ENCODE measurements at regions not wholly inside any gene's neighbourhood (a gene's known extent, or its start where the extent isn't known, plus 50 kb on each side); places are given as distances from the start of the nearest gene placed in this dataset.

GRCh38 chr1:88075813-88076212 lies 608.3 kb upstream of the PKN2 start:
- no peak overlapping the region for H3K27ac Mint-ChIP-seq
- no peak for DNase-seq
- no peak overlapping the region for H3K4me3 Mint-ChIP-seq
- no peaks in the 10 kb centered on the region for H3K4me1 Mint-ChIP-seq
- no peaks in the 10 kb centered on the region for H3K27me3 Mint-ChIP-seq
- peaks cover 1% of the 10 kb centered on the region for H3K9me3 Mint-ChIP-seq
- no peaks in the 10 kb centered on the region for H3K36me3 Mint-ChIP-seq

- Mint-ChIP-seq H3K27ac (no peak overlapping the region), H3K4me3 (no peak overlapping the region), H3K27me3 (no peaks in the 10 kb centered on the region), H3K36me3 (no peaks in the 10 kb centered on the region), H3K9me3 (peaks cover 1% of the 10 kb centered on the region), H3K4me1 (no peaks in the 10 kb centered on the region)
- no peak for DNase-seq
Observed at GRCh38 chr1:88079036-88079435, 605.0 kb upstream of the PKN2 start.

- H3K9me3 Mint-ChIP-seq = peaks cover 10% of the 10 kb centered on the region
- H3K36me3 Mint-ChIP-seq = no peaks in the 10 kb centered on the region
- H3K27ac Mint-ChIP-seq = no peak overlapping the region
- no peak for DNase-seq
- no peaks in the 10 kb centered on the region for H3K4me1 Mint-ChIP-seq
- no peaks in the 10 kb centered on the region for H3K27me3 Mint-ChIP-seq
- no peak overlapping the region for H3K4me3 Mint-ChIP-seq
Observed at GRCh38 chr1:88080875-88081274, 603.2 kb upstream of the PKN2 start.

- no peak overlapping the region for H3K4me3 Mint-ChIP-seq
- peaks cover 16% of the 10 kb centered on the region for H3K9me3 Mint-ChIP-seq
- DNase-seq = no peak
- H3K27me3 Mint-ChIP-seq = peaks cover 16% of the 10 kb centered on the region
- H3K4me1 Mint-ChIP-seq = no peaks in the 10 kb centered on the region
- no peak overlapping the region for H3K27ac Mint-ChIP-seq
- H3K36me3 Mint-ChIP-seq = no peaks in the 10 kb centered on the region
Observed at GRCh38 chr1:88088481-88088880, 595.6 kb upstream of the PKN2 start.

GRCh38 chr1:88089961-88090360 lies 594.1 kb upstream of the PKN2 start:
- no peaks in the 10 kb centered on the region for H3K36me3 Mint-ChIP-seq
- peaks cover 16% of the 10 kb centered on the region for H3K27me3 Mint-ChIP-seq
- DNase-seq = no peak
- H3K4me3 Mint-ChIP-seq = no peak overlapping the region
- no peaks in the 10 kb centered on the region for H3K4me1 Mint-ChIP-seq
- peaks cover 14% of the 10 kb centered on the region for H3K9me3 Mint-ChIP-seq
- no peak overlapping the region for H3K27ac Mint-ChIP-seq

- H3K4me1 Mint-ChIP-seq = no peaks in the 10 kb centered on the region
Observed at GRCh38 chr1:88098881-88099280, 585.2 kb upstream of the PKN2 start.

GRCh38 chr1:88101041-88101440 lies 583.0 kb upstream of the PKN2 start:
- no peak overlapping the region for H3K4me3 Mint-ChIP-seq
- H3K9me3 Mint-ChIP-seq = no peaks in the 10 kb centered on the region
- H3K27me3 Mint-ChIP-seq = peaks cover 8% of the 10 kb centered on the region
- no peaks in the 10 kb centered on the region for H3K36me3 Mint-ChIP-seq
- no peak for DNase-seq
- no peak overlapping the region for H3K27ac Mint-ChIP-seq
- no peaks in the 10 kb centered on the region for H3K4me1 Mint-ChIP-seq

More at GRCh38 chr1:88098881-88099280, 585.2 kb upstream of the PKN2 start:
- no peak for DNase-seq
- peaks cover 8% of the 10 kb centered on the region for H3K27me3 Mint-ChIP-seq
- H3K9me3 Mint-ChIP-seq = no peaks in the 10 kb centered on the region
- H3K27ac Mint-ChIP-seq = no peak overlapping the region
- no peaks in the 10 kb centered on the region for H3K36me3 Mint-ChIP-seq
- H3K4me3 Mint-ChIP-seq = no peak overlapping the region

- Mint-ChIP-seq H3K4me1 (no peaks in the 10 kb centered on the region), H3K9me3 (no peaks in the 10 kb centered on the region), H3K27ac (no peak overlapping the region), H3K27me3 (peaks cover 3% of the 10 kb centered on the region), H3K4me3 (no peak overlapping the region), H3K36me3 (no peaks in the 10 kb centered on the region)
- no peak for DNase-seq
Observed at GRCh38 chr1:88104236-88104635, 579.8 kb upstream of the PKN2 start.

- Mint-ChIP-seq H3K9me3 (no peaks in the 10 kb centered on the region), H3K27ac (no peak overlapping the region), H3K27me3 (peaks cover 3% of the 10 kb centered on the region), H3K4me1 (no peaks in the 10 kb centered on the region), H3K4me3 (no peak overlapping the region), H3K36me3 (no peaks in the 10 kb centered on the region)
- DNase-seq = no peak
Observed at GRCh38 chr1:88104886-88105285, 579.2 kb upstream of the PKN2 start.

GRCh38 chr1:88111816-88112215 lies 572.3 kb upstream of the PKN2 start:
- Mint-ChIP-seq H3K27me3 (peaks cover 3% of the 10 kb centered on the region), H3K9me3 (no peaks in the 10 kb centered on the region), H3K36me3 (no peaks in the 10 kb centered on the region), H3K4me3 (no peak overlapping the region), H3K27ac (no peak overlapping the region), H3K4me1 (no peaks in the 10 kb centered on the region)
- DNase-seq = no peak

- no peaks in the 10 kb centered on the region for H3K9me3 Mint-ChIP-seq
Observed at GRCh38 chr1:88117597-88117996, 566.5 kb upstream of the PKN2 start.

GRCh38 chr1:88118176-88118845 lies 565.8 kb upstream of the PKN2 start:
- no peaks in the 10 kb centered on the region for H3K9me3 Mint-ChIP-seq
- H3K4me1 Mint-ChIP-seq = no peaks in the 10 kb centered on the region
- no peak overlapping the region for H3K27ac Mint-ChIP-seq
- H3K36me3 Mint-ChIP-seq = no peaks in the 10 kb centered on the region
- DNase-seq = no peak
- H3K4me3 Mint-ChIP-seq = no peak overlapping the region
- H3K27me3 Mint-ChIP-seq = peaks cover 4% of the 10 kb centered on the region

More at GRCh38 chr1:88117597-88117996, 566.5 kb upstream of the PKN2 start:
- Mint-ChIP-seq H3K27ac (no peak overlapping the region), H3K36me3 (no peaks in the 10 kb centered on the region), H3K27me3 (peaks cover 4% of the 10 kb centered on the region), H3K4me1 (no peaks in the 10 kb centered on the region), H3K4me3 (no peak overlapping the region)
- DNase-seq = no peak

- Mint-ChIP-seq H3K27ac (no peak overlapping the region), H3K4me1 (no peaks in the 10 kb centered on the region), H3K4me3 (no peak overlapping the region), H3K9me3 (no peaks in the 10 kb centered on the region), H3K36me3 (no peaks in the 10 kb centered on the region), H3K27me3 (peaks cover 10% of the 10 kb centered on the region)
- no peak for DNase-seq
Observed at GRCh38 chr1:88124614-88125013, 559.5 kb upstream of the PKN2 start.

GRCh38 chr1:88126467-88126866 lies 557.6 kb upstream of the PKN2 start:
- no peaks in the 10 kb centered on the region for H3K9me3 Mint-ChIP-seq
- H3K4me3 Mint-ChIP-seq = no peak overlapping the region
- H3K27me3 Mint-ChIP-seq = peaks cover 5% of the 10 kb centered on the region
- no peak for DNase-seq
- H3K4me1 Mint-ChIP-seq = no peaks in the 10 kb centered on the region
- no peaks in the 10 kb centered on the region for H3K36me3 Mint-ChIP-seq
- no peak overlapping the region for H3K27ac Mint-ChIP-seq

GRCh38 chr1:88133991-88134390 lies 550.1 kb upstream of the PKN2 start:
- Mint-ChIP-seq H3K9me3 (no peaks in the 10 kb centered on the region), H3K36me3 (no peaks in the 10 kb centered on the region), H3K4me3 (no peak overlapping the region), H3K27ac (no peak overlapping the region), H3K27me3 (peaks cover 3% of the 10 kb centered on the region), H3K4me1 (no peaks in the 10 kb centered on the region)
- DNase-seq = no peak
